ENCODE measurements at regions not wholly inside any gene's neighbourhood (a gene's known extent, or its start where the extent isn't known, plus 50 kb on each side); places are given as distances from the start of the nearest gene placed in this dataset.

- no peak overlapping the region for H3K4me3 ChIP-seq (ENCODE audit: severe bottlenecking)
- H3K4me1 ChIP-seq (ENCODE audit: insufficient read depth, poor library complexity, severe bottlenecking) = peaks cover 18% of the 10 kb centered on the region
- DNase-seq (ENCODE audit: low spot score) = no peak
- no peak for TF ChIP-seq CTCF (IDR thresholded peaks at IDR 0.05; ENCODE audit: poor library complexity, severe bottlenecking)
- H3K9me3 ChIP-seq (ENCODE audit: severe bottlenecking) = no peaks in the 10 kb centered on the region
- no peaks in the 10 kb centered on the region for H3K27me3 ChIP-seq (ENCODE audit: insufficient read depth, poor library complexity, severe bottlenecking)
- no peaks in the 10 kb centered on the region for H3K36me3 ChIP-seq (ENCODE audit: low read depth)
- H3K27ac ChIP-seq (ENCODE audit: poor library complexity, severe bottlenecking) = no peak overlapping the region
- ATAC-seq (ENCODE audit: low read depth) = no peak
Observed at GRCh38 chr17:62865586-62865985, 57.5 kb upstream of the MARCHF10 start.

GRCh38 chr17:62862251-62862650 is 54.1 kb upstream of the MARCHF10 start:
- Histone ChIP-seq H3K27ac (ENCODE audit: poor library complexity, severe bottlenecking) (no peak overlapping the region), H3K36me3 (ENCODE audit: low read depth) (no peaks in the 10 kb centered on the region), H3K4me3 (ENCODE audit: severe bottlenecking) (no peak overlapping the region), H3K27me3 (ENCODE audit: insufficient read depth, poor library complexity, severe bottlenecking) (no peaks in the 10 kb centered on the region), H3K9me3 (ENCODE audit: severe bottlenecking) (no peaks in the 10 kb centered on the region), H3K4me1 (ENCODE audit: insufficient read depth, poor library complexity, severe bottlenecking) (peaks cover 33% of the 10 kb centered on the region)
- DNase-seq (ENCODE audit: low spot score) (no peak), ATAC-seq (ENCODE audit: low read depth) (0 out of 3 replicates have a peak, but pooled peaks have one; percentile 50)
- no peak for TF ChIP-seq CTCF (IDR thresholded peaks at IDR 0.05; ENCODE audit: poor library complexity, severe bottlenecking)

GRCh38 chr17:62860962-62861873 is 53.1 kb upstream of the MARCHF10 start:
- Histone ChIP-seq H3K9me3 (ENCODE audit: severe bottlenecking) (no peaks in the 10 kb centered on the region), H3K36me3 (ENCODE audit: low read depth) (no peaks in the 10 kb centered on the region), H3K4me3 (ENCODE audit: severe bottlenecking) (no peak overlapping the region), H3K27me3 (ENCODE audit: insufficient read depth, poor library complexity, severe bottlenecking) (no peaks in the 10 kb centered on the region), H3K4me1 (ENCODE audit: insufficient read depth, poor library complexity, severe bottlenecking) (peaks cover 33% of the 10 kb centered on the region), H3K27ac (ENCODE audit: poor library complexity, severe bottlenecking) (no peak overlapping the region)
- TF ChIP-seq CTCF (IDR thresholded peaks at IDR 0.05; ENCODE audit: poor library complexity, severe bottlenecking) = no peak
- ATAC-seq (ENCODE audit: low read depth) (no peak), DNase-seq (ENCODE audit: low spot score) (no peak)

GRCh38 chr17:62859146-62859545 is 51.0 kb upstream of the MARCHF10 start:
- Histone ChIP-seq H3K4me1 (ENCODE audit: insufficient read depth, poor library complexity, severe bottlenecking) (peaks cover 33% of the 10 kb centered on the region), H3K4me3 (ENCODE audit: severe bottlenecking) (no peak overlapping the region), H3K9me3 (ENCODE audit: severe bottlenecking) (no peaks in the 10 kb centered on the region), H3K27ac (ENCODE audit: poor library complexity, severe bottlenecking) (peak overlapping the region; percentile 59), H3K27me3 (ENCODE audit: insufficient read depth, poor library complexity, severe bottlenecking) (no peaks in the 10 kb centered on the region), H3K36me3 (ENCODE audit: low read depth) (no peaks in the 10 kb centered on the region)
- TF ChIP-seq CTCF (IDR thresholded peaks at IDR 0.05; ENCODE audit: poor library complexity, severe bottlenecking) = no peak
- ATAC-seq (ENCODE audit: low read depth) (peak; percentile 66), DNase-seq (ENCODE audit: low spot score) (no peak)
